ENCODE measurements at regions not wholly inside any gene's neighbourhood (a gene's known extent, or its start where the extent isn't known, plus 50 kb on each side); places are given as distances from the start of the nearest gene placed in this dataset.

GRCh38 chr5:56737951-56738606, 77.3 kb upstream of the MAP3K1 start:
- peaks cover 1% of the 10 kb centered on the region for H3K9me3 Mint-ChIP-seq (ENCODE audit: unreplicated experiment)

DNA sequence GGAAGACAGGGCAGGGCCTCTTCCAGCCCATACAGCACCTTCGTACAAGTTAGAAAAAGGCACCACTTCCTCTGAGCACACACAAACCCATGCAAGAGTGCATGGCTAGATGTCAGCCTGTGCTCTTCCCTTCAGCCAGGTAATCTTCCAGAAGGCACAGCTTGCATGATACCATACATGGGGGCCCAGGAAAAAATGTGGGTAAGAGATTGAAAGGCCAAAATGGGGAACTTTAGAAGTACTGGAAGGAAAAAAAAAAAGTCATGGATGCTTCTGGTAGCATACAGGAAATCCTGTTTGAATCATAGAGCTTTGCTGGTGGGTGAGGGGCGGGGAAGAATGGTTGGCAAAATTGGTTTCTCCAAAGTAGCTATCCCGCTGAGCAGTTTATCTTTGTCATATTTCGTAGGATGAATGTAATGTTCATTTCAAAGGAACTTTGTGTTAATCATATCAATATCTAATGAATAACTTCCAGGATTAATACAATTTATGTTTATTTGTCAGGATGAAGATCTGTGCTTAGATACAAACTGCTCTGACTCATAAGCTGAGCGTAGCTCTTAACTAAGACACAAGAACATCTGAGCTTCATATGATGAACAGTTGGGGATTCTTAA, 78.2 kb upstream of the MAP3K1 start:
- no peak overlapping the region for H3K27ac Mint-ChIP-seq (ENCODE audit: unreplicated experiment)
- no peak for DNase-seq
- H3K36me3 Mint-ChIP-seq (ENCODE audit: unreplicated experiment): no peaks in the 10 kb centered on the region
- H3K9me3 Mint-ChIP-seq (ENCODE audit: unreplicated experiment): peaks cover 3% of the 10 kb centered on the region
- H3K4me1 Mint-ChIP-seq (ENCODE audit: low read depth, unreplicated experiment): peaks cover 3% of the 10 kb centered on the region
- no peak overlapping the region for H3K4me3 Mint-ChIP-seq (ENCODE audit: unreplicated experiment)
- TF ChIP-seq, protein P1, sequence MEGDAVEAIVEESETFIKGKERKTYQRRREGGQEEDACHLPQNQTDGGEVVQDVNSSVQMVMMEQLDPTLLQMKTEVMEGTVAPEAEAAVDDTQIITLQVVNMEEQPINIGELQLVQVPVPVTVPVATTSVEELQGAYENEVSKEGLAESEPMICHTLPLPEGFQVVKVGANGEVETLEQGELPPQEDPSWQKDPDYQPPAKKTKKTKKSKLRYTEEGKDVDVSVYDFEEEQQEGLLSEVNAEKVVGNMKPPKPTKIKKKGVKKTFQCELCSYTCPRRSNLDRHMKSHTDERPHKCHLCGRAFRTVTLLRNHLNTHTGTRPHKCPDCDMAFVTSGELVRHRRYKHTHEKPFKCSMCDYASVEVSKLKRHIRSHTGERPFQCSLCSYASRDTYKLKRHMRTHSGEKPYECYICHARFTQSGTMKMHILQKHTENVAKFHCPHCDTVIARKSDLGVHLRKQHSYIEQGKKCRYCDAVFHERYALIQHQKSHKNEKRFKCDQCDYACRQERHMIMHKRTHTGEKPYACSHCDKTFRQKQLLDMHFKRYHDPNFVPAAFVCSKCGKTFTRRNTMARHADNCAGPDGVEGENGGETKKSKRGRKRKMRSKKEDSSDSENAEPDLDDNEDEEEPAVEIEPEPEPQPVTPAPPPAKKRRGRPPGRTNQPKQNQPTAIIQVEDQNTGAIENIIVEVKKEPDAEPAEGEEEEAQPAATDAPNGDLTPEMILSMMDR (IDR thresholded peaks at IDR 0.05; ENCODE audit: partially characterized antibody, unreplicated experiment): no peak
- no peaks in the 10 kb centered on the region for H3K27me3 Mint-ChIP-seq (ENCODE audit: unreplicated experiment)

More at GRCh38 chr5:56737951-56738606, 77.3 kb upstream of the MAP3K1 start:
- Mint-ChIP-seq H3K27me3 (ENCODE audit: unreplicated experiment) (no peaks in the 10 kb centered on the region), H3K4me3 (ENCODE audit: unreplicated experiment) (no peak overlapping the region), H3K27ac (ENCODE audit: unreplicated experiment) (no peak overlapping the region), H3K4me1 (ENCODE audit: low read depth, unreplicated experiment) (peaks cover 3% of the 10 kb centered on the region), H3K36me3 (ENCODE audit: unreplicated experiment) (no peaks in the 10 kb centered on the region)
- DNase-seq: no peak
- TF ChIP-seq, protein P1 (IDR thresholded peaks at IDR 0.05; ENCODE audit: partially characterized antibody, unreplicated experiment): no peak

GRCh38 chr5:56735849-56736641, 79.3 kb upstream of the MAP3K1 start:
- Mint-ChIP-seq H3K27me3 (ENCODE audit: unreplicated experiment) (no peaks in the 10 kb centered on the region), H3K4me1 (ENCODE audit: low read depth, unreplicated experiment) (peaks cover 3% of the 10 kb centered on the region), H3K9me3 (ENCODE audit: unreplicated experiment) (peaks cover 4% of the 10 kb centered on the region), H3K4me3 (ENCODE audit: unreplicated experiment) (no peak overlapping the region), H3K27ac (ENCODE audit: unreplicated experiment) (no peak overlapping the region), H3K36me3 (ENCODE audit: unreplicated experiment) (no peaks in the 10 kb centered on the region)
- TF ChIP-seq, protein P1 (IDR thresholded peaks at IDR 0.05; ENCODE audit: partially characterized antibody, unreplicated experiment): no peak
- DNase-seq: no peak

DNA sequence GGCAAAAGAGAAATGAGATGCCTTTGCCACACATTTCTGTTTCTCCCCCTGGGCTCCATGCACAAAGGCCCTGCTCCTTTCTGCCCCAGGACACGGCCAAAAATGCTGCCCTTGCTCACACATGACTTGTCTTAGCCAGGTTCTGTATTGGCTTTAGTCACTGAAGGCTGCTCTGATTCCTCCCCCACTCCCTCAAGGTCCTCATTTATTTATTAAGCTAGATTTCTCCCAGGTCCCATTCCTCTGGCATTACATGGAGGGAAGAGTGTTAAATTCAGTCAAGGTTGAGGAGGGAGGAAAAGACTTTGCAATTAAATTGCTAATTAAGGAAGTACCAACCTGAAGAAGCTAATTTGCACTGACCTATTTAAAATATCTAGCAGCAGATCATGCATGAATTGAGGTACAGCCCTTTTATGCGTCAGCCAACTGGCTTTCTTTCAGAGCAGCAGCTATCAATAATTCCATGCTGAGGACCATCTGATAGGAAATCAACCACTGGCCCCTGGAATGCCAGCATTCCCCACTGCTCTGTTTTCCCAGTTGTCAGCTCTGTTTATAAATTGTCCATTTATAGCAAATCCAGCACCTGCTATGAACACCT, 81.2 kb upstream of the MAP3K1 start:
- no peaks in the 10 kb centered on the region for H3K27me3 Mint-ChIP-seq (ENCODE audit: unreplicated experiment)
- DNase-seq: no peak
- H3K9me3 Mint-ChIP-seq (ENCODE audit: unreplicated experiment): peaks cover 5% of the 10 kb centered on the region
- H3K36me3 Mint-ChIP-seq (ENCODE audit: unreplicated experiment): no peaks in the 10 kb centered on the region
- TF ChIP-seq, protein P1 (IDR thresholded peaks at IDR 0.05; ENCODE audit: partially characterized antibody, unreplicated experiment): no peak
- H3K4me1 Mint-ChIP-seq (ENCODE audit: low read depth, unreplicated experiment): peaks cover 3% of the 10 kb centered on the region
- no peak overlapping the region for H3K4me3 Mint-ChIP-seq (ENCODE audit: unreplicated experiment)
- no peak overlapping the region for H3K27ac Mint-ChIP-seq (ENCODE audit: unreplicated experiment)

All from glutamatergic neuron (in vitro differentiated cells).